CD14-positive monocyte (primary cell): ENCODE measurements at regions not wholly inside any gene's neighbourhood (a gene's known extent, or its start where the extent isn't known, plus 50 kb on each side); places are given as distances from the start of the nearest gene placed in this dataset.
"Not testable (repeated sequence)": the region's sequence is repeated elsewhere in the genome, so short reads cannot be mapped to it uniquely, and the experiment has no call there.

Experiments used
- DNase-seq, 3 donors: peaks; one replicate each; pipeline ENCODE4 v3.0.0-alpha.2; 2011 to 2022
- H2AFZ ChIP-seq: 2 replicates; pipeline ENCODE4 v1.6.0; 2012; ENCODE audit warnings: mild to moderate bottlenecking, low read depth, low read length, inconsistent platforms; ENCODE audit not compliant: insufficient read depth, poor library complexity, severe bottlenecking
- H3K27ac ChIP-seq, 2 donors: 1 replicate in 1 of 2; 2 replicates in 1 of 2; pipeline ENCODE4 v1.5.1; 2012 to 2013; ENCODE audit warnings: low read length in 2 of 2, control low read depth in 1 of 2, inconsistent platforms in 1 of 2, low read depth in 1 of 2, mild to moderate bottlenecking in 1 of 2
- H3K27me3 ChIP-seq, 2 donors: one replicate each; pipeline versions ENCODE4 v1.6.0 to v1.6.1; 2011 to 2013; ENCODE audit warnings: low read length in 2 of 2; ENCODE audit not compliant: control insufficient read depth in 2 of 2, insufficient read depth in 2 of 2
- H3K36me3 ChIP-seq, 2 donors: replicated peaks in 1 of 2; 1 replicate in 1 of 2; 2 replicates in 1 of 2; pipeline versions ENCODE4 v1.5.1 to v1.6.1; 2012 to 2013; ENCODE audit warnings: low read length in 2 of 2, control low read depth in 1 of 2, inconsistent platforms in 1 of 2, mild to moderate bottlenecking in 1 of 2; ENCODE audit not compliant: insufficient read depth in 2 of 2, control insufficient read depth in 1 of 2
- H3K4me1 ChIP-seq, 2 donors: 1 replicate in 1 of 2; 2 replicates in 1 of 2; pipeline versions ENCODE4 v1.5.1 to v1.6.1; 2012 to 2013; ENCODE audit warnings: low read length in 2 of 2, control low read depth in 1 of 2, inconsistent platforms in 1 of 2, mild to moderate bottlenecking in 1 of 2, moderate library complexity in 1 of 2; ENCODE audit not compliant: insufficient read depth in 2 of 2, control insufficient read depth in 1 of 2
- H3K4me2 ChIP-seq: replicated peaks from 2 replicates; pipeline ENCODE3; 2012; ENCODE audit warnings: low read length, moderate library complexity, mild to moderate bottlenecking; ENCODE audit not compliant: poor library complexity, severe bottlenecking; ENCODE audit errors: extremely low read depth
- H3K4me3 ChIP-seq, 3 experiments: fragments of 200-600 bp in 1 of 3; sonication (generic) in 1 of 3; replicated peaks in 1 of 3; 1 replicate in 2 of 3; 2 replicates in 1 of 3; pipeline ENCODE4 v1.5.1; 2011 to 2013; ENCODE audit warnings: low read length in 3 of 3, mild to moderate bottlenecking in 3 of 3, control low read depth in 2 of 3, low read depth in 2 of 3, inconsistent platforms in 1 of 3, moderate library complexity in 1 of 3
- H3K79me2 ChIP-seq: 2 replicates; pipeline ENCODE4 v1.6.0; 2012; ENCODE audit warnings: mild to moderate bottlenecking, control low read depth, inconsistent platforms, low read length, moderate library complexity; ENCODE audit not compliant: insufficient read depth
- H3K9ac ChIP-seq: 2 replicates; pipeline ENCODE4 v1.6.0; 2017; ENCODE audit warnings: low read length, mild to moderate bottlenecking; ENCODE audit not compliant: insufficient read depth, poor library complexity, severe bottlenecking
- H3K9me3 ChIP-seq, 2 donors: replicated peaks in 1 of 2; 1 replicate in 1 of 2; 2 replicates in 1 of 2; pipeline versions ENCODE4 v1.5.1 to v1.6.1; 2012 to 2013; ENCODE audit warnings: low read length in 2 of 2, control low read depth in 1 of 2; ENCODE audit not compliant: control insufficient read depth in 1 of 2, insufficient read depth in 1 of 2
- H4K20me1 ChIP-seq: 2 replicates; pipeline ENCODE4 v1.6.0; 2012; ENCODE audit warnings: mild to moderate bottlenecking, low read length, control low read depth, moderate library complexity; ENCODE audit not compliant: insufficient read depth
- H3K27ac Mint-ChIP-seq, 7 donors: one replicate each; pipeline ENCODE4 v1.8.0; 2020; ENCODE audit warnings: mild to moderate bottlenecking in 7 of 7, mixed read lengths in 7 of 7, moderate library complexity in 6 of 7, inconsistent platforms in 2 of 7
- H3K27me3 Mint-ChIP-seq, 3 donors: one replicate each; pipeline ENCODE4 v1.8.0; 2021 to 2022; ENCODE audit warnings: low read depth in 3 of 3, mild to moderate bottlenecking in 3 of 3, mixed read lengths in 3 of 3, moderate library complexity in 3 of 3, inconsistent platforms in 1 of 3
- H3K36me3 Mint-ChIP-seq, 2 donors: one replicate each; pipeline ENCODE4 v1.8.0; 2020; ENCODE audit warnings: mixed read lengths in 2 of 2, inconsistent platforms in 1 of 2, mild to moderate bottlenecking in 1 of 2
- H3K4me1 Mint-ChIP-seq: one replicate; pipeline ENCODE4 v1.8.0; 2020; ENCODE audit warnings: mild to moderate bottlenecking, mixed read lengths
- H3K4me3 Mint-ChIP-seq, 2 donors: one replicate each; pipeline ENCODE4 v1.8.0; 2020; ENCODE audit warnings: mild to moderate bottlenecking in 2 of 2, mixed read lengths in 2 of 2, moderate library complexity in 1 of 2
- H3K9me3 Mint-ChIP-seq, 7 donors: one replicate each; pipeline ENCODE4 v1.8.0; 2020 to 2022; ENCODE audit warnings: mixed read lengths in 7 of 7, mild to moderate bottlenecking in 6 of 7, moderate library complexity in 6 of 7, inconsistent platforms in 2 of 7
- CTCF ChIP-seq: fragments of 200-600 bp; IDR thresholded peaks from one replicate; pipeline ENCODE4 v1.8.0; 2022; ENCODE audit warnings: antibody characterized with exemption, mild to moderate bottlenecking
- WGBS: methylation state at CpG from one replicate; pipeline ENCODE4 v1.1.5; 2013; ENCODE audit warnings: missing lambda C conversion rate; ENCODE audit not compliant: insufficient coverage; 5-methylcytosine and 5-hydroxymethylcytosine counted together
- intact Hi-C, 2 donors: fragments of 100-400 bp; cut with micrococcal nuclease; formaldehyde crosslinking; loops; one replicate each; pipeline versions ENCODE4 v1.15.0 to v1.15.1; 2023

- Histone ChIP-seq H3K79me2 (no peaks in the 10 kb centered on the region), H3K4me2 (no peak overlapping the region), H3K4me1 (no peaks in the 10 kb centered on the region), H3K27ac (no peak overlapping the region), H4K20me1 (no peaks in the 10 kb centered on the region), H3K9me3 (peaks cover 0 to 3% of the 10 kb centered on the region in 2 donors), H3K36me3 (no peaks in the 10 kb centered on the region), H2AFZ (no peak overlapping the region), H3K4me3 (no peak overlapping the region), H3K27me3 (no peaks in the 10 kb centered on the region), H3K9ac (no peak overlapping the region)
- Mint-ChIP-seq H3K27ac (peak overlapping the region in 1 of 7 donors; percentile 14), H3K4me1 (no peaks in the 10 kb centered on the region), H3K36me3 (no peaks in the 10 kb centered on the region), H3K9me3 (peaks cover 0 to 5% (median 3%) of the 10 kb centered on the region in 7 donors), H3K4me3 (no peak overlapping the region), H3K27me3 (no peaks in the 10 kb centered on the region)
- intact Hi-C loops: no loop called here
- DNase-seq: no peak
- WGBS: no CpG with 5 or more reads among the region's 1 CpG
- no peak for TF ChIP-seq CTCF
Observed at GRCh38 chr1:191065771-191066170, 588.1 kb upstream of the BRINP3 start.

DNA sequence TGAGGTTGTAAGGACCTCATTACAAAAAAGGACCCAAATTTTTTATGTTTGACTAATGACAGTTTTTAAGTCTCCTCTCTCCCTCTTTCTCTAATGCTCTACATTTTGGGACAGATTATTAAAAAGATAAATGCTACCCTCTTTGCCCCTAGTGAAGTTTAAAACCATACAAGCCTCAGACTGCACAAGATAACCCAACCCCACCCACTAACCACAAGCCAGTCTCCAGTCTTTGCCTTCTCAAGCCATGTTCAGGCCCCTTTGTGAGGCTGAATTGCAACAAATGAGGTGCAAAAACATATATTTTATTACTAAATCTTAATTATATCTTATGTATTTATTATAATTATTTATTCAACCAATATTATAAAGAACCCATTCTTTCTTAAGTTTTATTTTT lies 597.2 kb upstream of the BRINP3 start:
- H3K4me3 Mint-ChIP-seq: no peak overlapping the region
- H4K20me1 ChIP-seq: no peaks in the 10 kb centered on the region
- peaks cover 0 to 1% (median 0%) of the 10 kb centered on the region in 3 donors for H3K27me3 Mint-ChIP-seq
- no peak overlapping the region for H3K4me3 ChIP-seq
- H2AFZ ChIP-seq: no peak overlapping the region
- intact Hi-C loops: no loop called here
- no peaks in the 10 kb centered on the region for H3K79me2 ChIP-seq
- H3K27ac ChIP-seq: no peak overlapping the region
- peaks cover 0 to 10% (median 3%) of the 10 kb centered on the region in 7 donors for H3K9me3 Mint-ChIP-seq
- TF ChIP-seq CTCF: no peak
- no peaks in the 10 kb centered on the region for H3K36me3 ChIP-seq
- H3K9me3 ChIP-seq: no peaks in the 10 kb centered on the region
- H3K27ac Mint-ChIP-seq: no peak overlapping the region
- no peak overlapping the region for H3K4me2 ChIP-seq
- no peaks in the 10 kb centered on the region for H3K36me3 Mint-ChIP-seq
- DNase-seq: no peak
- no peak overlapping the region for H3K9ac ChIP-seq
- H3K4me1 Mint-ChIP-seq: no peaks in the 10 kb centered on the region
- no peaks in the 10 kb centered on the region for H3K27me3 ChIP-seq
- no peaks in the 10 kb centered on the region for H3K4me1 ChIP-seq

GRCh38 chr1:191083090-191083489 lies 605.4 kb upstream of the BRINP3 start:
- H3K9me3 Mint-ChIP-seq, intact Hi-C loops, H3K27me3 ChIP-seq, DNase-seq, H3K4me2 ChIP-seq, H3K4me3 Mint-ChIP-seq, H3K9ac ChIP-seq, H3K36me3 ChIP-seq, H3K36me3 Mint-ChIP-seq, H3K27ac ChIP-seq, H3K4me1 Mint-ChIP-seq, H3K4me1 ChIP-seq, H3K9me3 ChIP-seq, H3K79me2 ChIP-seq, H3K4me3 ChIP-seq, H3K27me3 Mint-ChIP-seq, H3K27ac Mint-ChIP-seq, H2AFZ ChIP-seq, H4K20me1 ChIP-seq: not testable (repeated sequence)
- 100% methylated on average over 1 of the region's 2 CpGs for WGBS
